ENCODE measurements at regions not wholly inside any gene's neighbourhood (a gene's known extent, or its start where the extent isn't known, plus 50 kb on each side); places are given as distances from the start of the nearest gene placed in this dataset.
A peak's percentile ranks its signal among the peaks of the same experiment; 100 is the strongest.

GRCh38 chr1:30360281-30360680 lies 363.1 kb downstream of the MATN1 start:
- Histone ChIP-seq H3K27me3 (ENCODE audit: control insufficient read depth, insufficient read depth, low read length) (no peaks in the 10 kb centered on the region), H3K36me3 (replicated peaks; ENCODE audit: control insufficient read depth, insufficient read depth, low read length) (no peaks in the 10 kb centered on the region), H3K4me3 (ENCODE audit: insufficient read depth, low read depth, low read length) (no peak overlapping the region)
- no peak for DNase-seq

GRCh38 chr1:30359539-30360220 lies 363.7 kb downstream of the MATN1 start:
- H3K4me3 ChIP-seq (ENCODE audit: insufficient read depth, low read depth, low read length), result no peak overlapping the region
- DNase-seq, result no peak
- H3K27me3 ChIP-seq (ENCODE audit: control insufficient read depth, insufficient read depth, low read length), result no peaks in the 10 kb centered on the region
- no peaks in the 10 kb centered on the region for H3K36me3 ChIP-seq (replicated peaks; ENCODE audit: control insufficient read depth, insufficient read depth, low read length)

- Histone ChIP-seq H3K4me3 (ENCODE audit: insufficient read depth, low read depth, low read length) (no peak overlapping the region), H3K27me3 (ENCODE audit: control insufficient read depth, insufficient read depth, low read length) (no peaks in the 10 kb centered on the region), H3K36me3 (replicated peaks; ENCODE audit: control insufficient read depth, insufficient read depth, low read length) (no peaks in the 10 kb centered on the region)
- DNase-seq, result no peak
Observed at GRCh38 chr1:30358500-30358899, 364.9 kb downstream of the MATN1 start.

GRCh38 chr1:30356839-30357238 lies 366.5 kb downstream of the MATN1 start:
- no peak for DNase-seq
- Histone ChIP-seq H3K27me3 (ENCODE audit: control insufficient read depth, insufficient read depth, low read length) (no peaks in the 10 kb centered on the region), H3K36me3 (replicated peaks; ENCODE audit: control insufficient read depth, insufficient read depth, low read length) (no peaks in the 10 kb centered on the region), H3K4me3 (ENCODE audit: insufficient read depth, low read depth, low read length) (no peak overlapping the region)

- Histone ChIP-seq H3K27me3 (ENCODE audit: control insufficient read depth, insufficient read depth, low read length) (no peaks in the 10 kb centered on the region), H3K36me3 (replicated peaks; ENCODE audit: control insufficient read depth, insufficient read depth, low read length) (no peaks in the 10 kb centered on the region), H3K4me3 (ENCODE audit: insufficient read depth, low read depth, low read length) (no peak overlapping the region)
- no peak for DNase-seq
Observed at GRCh38 chr1:30354410-30354809, 369.0 kb downstream of the MATN1 start.

- no peak overlapping the region for H3K4me3 ChIP-seq (ENCODE audit: insufficient read depth, low read depth, low read length)
- no peaks in the 10 kb centered on the region for H3K27me3 ChIP-seq (ENCODE audit: control insufficient read depth, insufficient read depth, low read length)
- peak; percentile 53 for DNase-seq
- no peaks in the 10 kb centered on the region for H3K36me3 ChIP-seq (replicated peaks; ENCODE audit: control insufficient read depth, insufficient read depth, low read length)
Observed at GRCh38 chr1:30353637-30354036, 369.7 kb downstream of the MATN1 start.

- no peak for DNase-seq
- no peak overlapping the region for H3K4me3 ChIP-seq (ENCODE audit: insufficient read depth, low read depth, low read length)
- H3K36me3 ChIP-seq (replicated peaks; ENCODE audit: control insufficient read depth, insufficient read depth, low read length), result no peaks in the 10 kb centered on the region
- H3K27me3 ChIP-seq (ENCODE audit: control insufficient read depth, insufficient read depth, low read length), result no peaks in the 10 kb centered on the region
Observed at GRCh38 chr1:30348147-30348546, 375.2 kb downstream of the MATN1 start.

GRCh38 chr1:30345491-30346130 lies 377.8 kb downstream of the MATN1 start:
- Histone ChIP-seq H3K27me3 (ENCODE audit: control insufficient read depth, insufficient read depth, low read length) (no peaks in the 10 kb centered on the region; the same call in 1 of the 2 replicates), H3K36me3 (replicated peaks; ENCODE audit: control insufficient read depth, insufficient read depth, low read length) (no peaks in the 10 kb centered on the region), H3K4me3 (ENCODE audit: insufficient read depth, low read depth, low read length) (no peak overlapping the region)
- DNase-seq, result no peak

- DNase-seq, result no peak
- Histone ChIP-seq H3K27me3 (ENCODE audit: control insufficient read depth, insufficient read depth, low read length) (no peaks in the 10 kb centered on the region; the same call in 1 of the 2 replicates), H3K36me3 (replicated peaks; ENCODE audit: control insufficient read depth, insufficient read depth, low read length) (no peaks in the 10 kb centered on the region), H3K4me3 (ENCODE audit: insufficient read depth, low read depth, low read length) (no peak overlapping the region)
Observed at GRCh38 chr1:30343562-30343961, 379.8 kb downstream of the MATN1 start.

GRCh38 chr1:30342535-30343141 lies 380.7 kb downstream of the MATN1 start:
- DNase-seq, result peak; percentile 70
- Histone ChIP-seq H3K36me3 (replicated peaks; ENCODE audit: control insufficient read depth, insufficient read depth, low read length) (no peaks in the 10 kb centered on the region), H3K4me3 (ENCODE audit: insufficient read depth, low read depth, low read length) (peak overlapping the region; percentile 30; the same call in 1 of the 2 replicates), H3K27me3 (ENCODE audit: control insufficient read depth, insufficient read depth, low read length) (no peaks in the 10 kb centered on the region; the same call in 1 of the 2 replicates)

- Histone ChIP-seq H3K36me3 (replicated peaks; ENCODE audit: control insufficient read depth, insufficient read depth, low read length) (no peaks in the 10 kb centered on the region), H3K27me3 (ENCODE audit: control insufficient read depth, insufficient read depth, low read length) (no peaks in the 10 kb centered on the region; the same call in 1 of the 2 replicates), H3K4me3 (ENCODE audit: insufficient read depth, low read depth, low read length) (no peak overlapping the region)
- no peak for DNase-seq
Observed at GRCh38 chr1:30340934-30341333, 382.5 kb downstream of the MATN1 start.

GRCh38 chr1:30339866-30340265 lies 383.5 kb downstream of the MATN1 start:
- no peaks in the 10 kb centered on the region; the same call in 1 of the 2 replicates for H3K27me3 ChIP-seq (ENCODE audit: control insufficient read depth, insufficient read depth, low read length)
- H3K4me3 ChIP-seq (ENCODE audit: insufficient read depth, low read depth, low read length), result no peak overlapping the region
- no peaks in the 10 kb centered on the region for H3K36me3 ChIP-seq (replicated peaks; ENCODE audit: control insufficient read depth, insufficient read depth, low read length)
- no peak for DNase-seq

- Histone ChIP-seq H3K4me3 (ENCODE audit: insufficient read depth, low read depth, low read length) (no peak overlapping the region), H3K36me3 (replicated peaks; ENCODE audit: control insufficient read depth, insufficient read depth, low read length) (no peaks in the 10 kb centered on the region)
Observed at GRCh38 chr1:30338765-30339164, 384.6 kb downstream of the MATN1 start.

GRCh38 chr1:30337324-30337620 lies 386.1 kb downstream of the MATN1 start:
- no peaks in the 10 kb centered on the region for H3K36me3 ChIP-seq (replicated peaks; ENCODE audit: control insufficient read depth, insufficient read depth, low read length)
- DNase-seq, result no peak
- H3K4me3 ChIP-seq (ENCODE audit: insufficient read depth, low read depth, low read length), result no peak overlapping the region

More at GRCh38 chr1:30338765-30339164, 384.6 kb downstream of the MATN1 start:
- no peaks in the 10 kb centered on the region; the same call in 1 of the 2 replicates for H3K27me3 ChIP-seq (ENCODE audit: control insufficient read depth, insufficient read depth, low read length)
- DNase-seq, result no peak

More at GRCh38 chr1:30337324-30337620, 386.1 kb downstream of the MATN1 start:
- no peaks in the 10 kb centered on the region for H3K27me3 ChIP-seq (ENCODE audit: control insufficient read depth, insufficient read depth, low read length)

All from H7 (cell line).